WERI-Rb-1 (cell line): ENCODE measurements at regions not wholly inside any gene's neighbourhood (a gene's known extent, or its start where the extent isn't known, plus 50 kb on each side); places are given as distances from the start of the nearest gene placed in this dataset.

Experiments
- DNase-seq: peaks from one replicate; pipeline ENCODE4 v3.0.0-alpha.2; 2020
- H3K27ac ChIP-seq: fragments of 250-450 bp; sonication (Bioruptor Pico); 2 replicates; pipeline ENCODE4 v1.5.1; 2020; ENCODE audit warnings: mild to moderate bottlenecking, moderate library complexity
- H3K27me3 ChIP-seq: fragments of 250-450 bp; sonication (Bioruptor Pico); 2 replicates; pipeline ENCODE4 v1.5.1; 2021; ENCODE audit warnings: mild to moderate bottlenecking, low read depth, moderate library complexity; ENCODE audit not compliant: insufficient read depth, severe bottlenecking
- H3K36me3 ChIP-seq: fragments of 250-450 bp; sonication (Bioruptor Pico); 2 replicates; pipeline ENCODE4 v1.5.1; 2020; ENCODE audit warnings: mild to moderate bottlenecking, moderate library complexity
- H3K4me3 ChIP-seq: 2 replicates; pipeline ENCODE4 v1.5.1; 2011; ENCODE audit warnings: low read depth, mild to moderate bottlenecking, control low read depth, low read length
- H3K9me3 ChIP-seq: fragments of 250-450 bp; sonication (Bioruptor Pico); 2 replicates; pipeline ENCODE4 v1.5.1; 2021; ENCODE audit warnings: mild to moderate bottlenecking, moderate library complexity; ENCODE audit not compliant: severe bottlenecking
- CTCF ChIP-seq: IDR thresholded peaks from 2 replicates; pipeline ENCODE4 v1.5.1; 2011; ENCODE audit warnings: low read depth, mild to moderate bottlenecking, control low read depth, inconsistent platforms, low read length

- no peaks in the 10 kb centered on the region for H3K27me3 ChIP-seq
- no peaks in the 10 kb centered on the region for H3K9me3 ChIP-seq
- H3K36me3 ChIP-seq: no peaks in the 10 kb centered on the region
- DNase-seq: no peak
- H3K4me3 ChIP-seq: no peak overlapping the region
- no peak overlapping the region for H3K27ac ChIP-seq
- no peak for TF ChIP-seq CTCF
These were observed 145.2 kb upstream of the AKIRIN2 start for GRCh38 chr6:87847135-87847829.

GRCh38 chr6:87846434-87846833 lies 144.4 kb upstream of the AKIRIN2 start:
- no peaks in the 10 kb centered on the region for H3K27me3 ChIP-seq
- no peak for DNase-seq

DNA sequence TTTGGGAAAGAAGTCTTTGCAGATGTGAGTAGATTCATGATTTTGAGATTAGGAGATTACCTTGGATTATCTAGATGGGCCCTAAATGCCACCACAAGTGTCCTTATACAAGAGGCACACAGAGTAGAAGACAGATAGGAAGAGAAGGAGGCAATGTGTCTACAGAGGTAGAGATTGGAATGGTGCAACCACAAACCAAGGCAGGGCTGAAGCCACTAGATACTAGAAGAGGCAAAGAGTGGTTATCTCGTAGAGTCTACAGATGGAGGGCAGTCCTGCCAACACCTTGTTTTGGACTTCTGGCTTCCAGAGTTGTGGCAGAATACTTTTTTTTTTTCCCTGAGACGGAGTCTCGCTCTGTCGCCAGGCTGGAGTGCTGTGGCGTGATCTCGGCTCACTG lies 138.3 kb upstream of the AKIRIN2 start:
- no peaks in the 10 kb centered on the region for H3K27me3 ChIP-seq
- no peaks in the 10 kb centered on the region for H3K9me3 ChIP-seq
- H3K36me3 ChIP-seq: no peaks in the 10 kb centered on the region
- no peak overlapping the region for H3K27ac ChIP-seq
- DNase-seq: no peak
- TF ChIP-seq CTCF: no peak
- no peak overlapping the region for H3K4me3 ChIP-seq

More at GRCh38 chr6:87846434-87846833, 144.4 kb upstream of the AKIRIN2 start:
- Histone ChIP-seq H3K27ac (no peak overlapping the region), H3K36me3 (no peaks in the 10 kb centered on the region), H3K9me3 (no peaks in the 10 kb centered on the region), H3K4me3 (no peak overlapping the region)
- TF ChIP-seq CTCF: no peak

GRCh38 chr6:87837876-87838275 lies 135.8 kb upstream of the AKIRIN2 start:
- H3K27me3 ChIP-seq: no peaks in the 10 kb centered on the region
- H3K4me3 ChIP-seq: no peak overlapping the region
- H3K27ac ChIP-seq: no peak overlapping the region
- no peaks in the 10 kb centered on the region for H3K9me3 ChIP-seq
- no peak for DNase-seq
- H3K36me3 ChIP-seq: no peaks in the 10 kb centered on the region
- no peak for TF ChIP-seq CTCF

DNA sequence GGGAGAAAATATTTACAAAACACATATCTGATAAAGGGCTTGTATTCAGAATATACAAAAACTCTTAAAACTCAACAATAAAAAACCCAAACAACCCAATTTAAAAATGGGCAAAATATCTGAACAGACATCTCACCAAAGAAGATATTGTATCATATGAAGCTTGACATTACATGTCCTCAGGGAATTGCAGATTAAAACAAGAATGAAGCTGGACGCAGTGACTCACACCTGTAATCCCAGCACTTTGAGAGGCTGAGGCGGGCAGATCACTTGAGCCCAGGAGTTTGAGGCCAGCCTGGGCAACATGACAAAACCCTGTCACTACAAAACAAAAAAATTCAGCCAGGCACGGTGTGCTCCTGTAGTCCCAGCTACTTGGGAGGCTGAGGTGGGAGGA lies 135.4 kb upstream of the AKIRIN2 start:
- TF ChIP-seq CTCF: no peak
- H3K9me3 ChIP-seq: no peaks in the 10 kb centered on the region
- DNase-seq: no peak
- no peaks in the 10 kb centered on the region for H3K27me3 ChIP-seq
- no peak overlapping the region for H3K4me3 ChIP-seq
- H3K36me3 ChIP-seq: no peaks in the 10 kb centered on the region
- H3K27ac ChIP-seq: no peak overlapping the region
